ENCODE measurements at regions not wholly inside any gene's neighbourhood (a gene's known extent, or its start where the extent isn't known, plus 50 kb on each side); places are given as distances from the start of the nearest gene placed in this dataset.
"Not testable (repeated sequence)": the region's sequence is repeated elsewhere in the genome, so short reads cannot be mapped to it uniquely, and the experiment has no call there.

- TF ChIP-seq, protein P1, sequence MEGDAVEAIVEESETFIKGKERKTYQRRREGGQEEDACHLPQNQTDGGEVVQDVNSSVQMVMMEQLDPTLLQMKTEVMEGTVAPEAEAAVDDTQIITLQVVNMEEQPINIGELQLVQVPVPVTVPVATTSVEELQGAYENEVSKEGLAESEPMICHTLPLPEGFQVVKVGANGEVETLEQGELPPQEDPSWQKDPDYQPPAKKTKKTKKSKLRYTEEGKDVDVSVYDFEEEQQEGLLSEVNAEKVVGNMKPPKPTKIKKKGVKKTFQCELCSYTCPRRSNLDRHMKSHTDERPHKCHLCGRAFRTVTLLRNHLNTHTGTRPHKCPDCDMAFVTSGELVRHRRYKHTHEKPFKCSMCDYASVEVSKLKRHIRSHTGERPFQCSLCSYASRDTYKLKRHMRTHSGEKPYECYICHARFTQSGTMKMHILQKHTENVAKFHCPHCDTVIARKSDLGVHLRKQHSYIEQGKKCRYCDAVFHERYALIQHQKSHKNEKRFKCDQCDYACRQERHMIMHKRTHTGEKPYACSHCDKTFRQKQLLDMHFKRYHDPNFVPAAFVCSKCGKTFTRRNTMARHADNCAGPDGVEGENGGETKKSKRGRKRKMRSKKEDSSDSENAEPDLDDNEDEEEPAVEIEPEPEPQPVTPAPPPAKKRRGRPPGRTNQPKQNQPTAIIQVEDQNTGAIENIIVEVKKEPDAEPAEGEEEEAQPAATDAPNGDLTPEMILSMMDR (IDR thresholded peaks at IDR 0.05; ENCODE audit: extremely low read depth, missing control alignments): no peak
- no peak for DNase-seq (ENCODE audit: low spot score)
Observed at GRCh38 chrX:130504019-130504418, 102.2 kb downstream of the RBMX2 start.

DNA sequence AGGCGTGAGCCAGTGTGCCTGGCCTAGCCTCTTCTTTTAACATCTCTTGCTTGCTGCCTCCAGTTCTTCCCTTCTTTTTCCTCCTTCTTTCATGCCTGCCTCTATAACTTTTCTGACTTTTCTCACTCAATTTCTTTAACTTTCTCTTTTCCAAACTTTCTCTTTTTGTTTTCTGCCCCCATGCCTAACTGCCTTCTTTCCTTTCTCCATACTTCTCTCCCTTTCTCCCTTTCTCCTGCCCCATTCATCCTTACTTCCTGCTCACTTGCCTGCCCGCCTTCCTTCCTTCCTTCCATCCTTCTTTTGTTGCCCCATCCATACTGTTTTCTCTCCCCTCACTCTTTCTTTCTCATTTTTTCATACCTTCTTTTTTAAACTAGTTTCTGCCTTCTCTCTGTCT lies 105.2 kb downstream of the RBMX2 start:
- DNase-seq (ENCODE audit: low spot score): no peak
- TF ChIP-seq, protein P1 (IDR thresholded peaks at IDR 0.05; ENCODE audit: extremely low read depth, missing control alignments): no peak

GRCh38 chrX:130512534-130512933 lies 110.7 kb downstream of the RBMX2 start:
- not testable (repeated sequence) for DNase-seq (ENCODE audit: low spot score)

- DNase-seq (ENCODE audit: low spot score): no peak
- TF ChIP-seq, protein P1 (IDR thresholded peaks at IDR 0.05; ENCODE audit: extremely low read depth, missing control alignments): no peak
Observed at GRCh38 chrX:130516123-130516522, 114.3 kb downstream of the RBMX2 start.

GRCh38 chrX:130523460-130524394 lies 121.9 kb downstream of the RBMX2 start:
- TF ChIP-seq, protein P1 (IDR thresholded peaks at IDR 0.05; ENCODE audit: extremely low read depth, missing control alignments): no peak
- DNase-seq (ENCODE audit: low spot score): no peak

DNA sequence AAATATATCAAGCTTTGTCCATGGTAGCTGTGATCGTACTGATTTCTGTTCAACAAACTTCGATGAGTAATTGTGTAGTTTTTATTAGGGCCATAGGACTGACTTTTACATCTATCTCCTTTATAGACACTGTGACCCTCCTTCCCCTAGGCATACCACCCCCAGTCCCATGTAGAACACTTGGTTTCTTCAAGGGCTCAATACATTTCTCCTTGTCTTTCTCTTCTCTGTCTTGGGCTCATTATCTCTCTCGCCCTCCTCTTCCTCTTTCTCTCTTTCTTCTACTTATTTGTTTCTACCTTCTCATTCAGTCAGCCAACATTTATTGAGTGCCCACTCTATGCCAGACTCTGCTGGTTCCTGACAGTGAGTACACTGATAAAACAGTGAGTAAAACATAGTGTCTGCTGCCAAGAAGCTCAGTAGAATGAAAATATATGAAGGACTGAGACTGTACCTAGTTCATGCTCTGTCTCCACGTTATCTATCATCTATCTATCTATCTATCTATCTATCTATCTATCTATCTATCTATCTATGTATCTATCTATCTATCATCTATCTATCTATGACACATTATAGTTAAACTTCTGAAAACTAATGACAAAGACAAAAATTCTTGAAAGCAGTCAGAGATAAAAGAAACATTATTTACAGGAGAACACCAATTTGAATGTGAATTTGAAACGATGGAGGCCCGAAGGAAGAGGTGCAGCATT lies 122.8 kb downstream of the RBMX2 start:
- DNase-seq (ENCODE audit: low spot score): no peak
- TF ChIP-seq, protein P1 (IDR thresholded peaks at IDR 0.05; ENCODE audit: extremely low read depth, missing control alignments): no peak

GRCh38 chrX:130529531-130529930 lies 127.7 kb downstream of the RBMX2 start:
- TF ChIP-seq, protein P1 (IDR thresholded peaks at IDR 0.05; ENCODE audit: extremely low read depth, missing control alignments): no peak
- DNase-seq (ENCODE audit: low spot score): no peak

All from GM20000 (cell line).